Ascending aorta (tissue), 2 donors: ENCODE measurements at regions not wholly inside any gene's neighbourhood (a gene's known extent, or its start where the extent isn't known, plus 50 kb on each side); places are given as distances from the start of the nearest gene placed in this dataset.

ENCODE experiments used
- DNase-seq, 2 donors: peaks; one replicate each; pipeline ENCODE4 v3.0.0-alpha.2; 2019; ENCODE audit warnings: low spot score in 2 of 2
- H3K27ac ChIP-seq, 2 donors: fragments of 200-600 bp; sonication (generic); one replicate each; pipeline ENCODE4 v1.5.1; 2016 to 2017; ENCODE audit warnings: mild to moderate bottlenecking in 1 of 2
- H3K27me3 ChIP-seq: fragments of 200-600 bp; sonication (generic); one replicate; pipeline ENCODE4 v1.5.1; 2017
- H3K36me3 ChIP-seq, 2 donors: fragments of 200-600 bp; sonication (generic); one replicate each; pipeline ENCODE4 v1.5.1; 2016
- H3K4me1 ChIP-seq, 2 donors: fragments of 200-600 bp; sonication (generic); one replicate each; pipeline ENCODE4 v1.5.1; 2016 to 2017; ENCODE audit warnings: mild to moderate bottlenecking in 1 of 2
- H3K4me3 ChIP-seq, 2 donors: fragments of 200-600 bp; sonication (generic); one replicate each; pipeline ENCODE4 v1.5.1; 2016 to 2017; ENCODE audit warnings: mild to moderate bottlenecking in 1 of 2
- H3K9me3 ChIP-seq, 2 donors: fragments of 200-600 bp; sonication (generic); one replicate each; pipeline ENCODE4 v1.5.1; 2016
- CTCF ChIP-seq, 3 experiments: fragments of 200-600 bp in 2 of 3; fragments of 450-650 bp in 1 of 3; sonication (generic) in 2 of 3; IDR thresholded peaks; one replicate each; pipeline ENCODE4 v1.5.1; 2016 to 2019; ENCODE audit warnings: antibody characterized with exemption in 3 of 3, mild to moderate bottlenecking in 1 of 3, moderate library complexity in 1 of 3
- intact Hi-C: fragments of 100-400 bp; cut with DNase I; formaldehyde crosslinking; loops from one replicate; pipeline ENCODE4 v1.15.1; 2023

GRCh38 chr7:20064974-20065862, 152.0 kb downstream of the MACC1 start:
- H3K27me3 ChIP-seq = no peaks in the 10 kb centered on the region
- H3K27ac ChIP-seq = no peak overlapping the region
- H3K4me1 ChIP-seq = no peaks in the 10 kb centered on the region
- H3K36me3 ChIP-seq = no peaks in the 10 kb centered on the region
- H3K4me3 ChIP-seq = no peak overlapping the region
- no peak for TF ChIP-seq CTCF (IDR thresholded peaks at IDR 0.05)
- intact Hi-C loops = no loop called here
- DNase-seq = no peak
- peaks cover 0 to 9% of the 10 kb centered on the region in 2 donors for H3K9me3 ChIP-seq

GRCh38 chr7:20064181-20064970, 152.8 kb downstream of the MACC1 start:
- no peaks in the 10 kb centered on the region for H3K36me3 ChIP-seq
- no peak for DNase-seq
- no peak overlapping the region for H3K27ac ChIP-seq
- intact Hi-C loops = no loop called here
- H3K4me1 ChIP-seq = no peaks in the 10 kb centered on the region
- no peak for TF ChIP-seq CTCF (IDR thresholded peaks at IDR 0.05)
- no peaks in the 10 kb centered on the region for H3K27me3 ChIP-seq
- no peak overlapping the region for H3K4me3 ChIP-seq
- peaks cover 0 to 9% of the 10 kb centered on the region in 2 donors for H3K9me3 ChIP-seq

GRCh38 chr7:20063644-20064043, 153.5 kb downstream of the MACC1 start:
- intact Hi-C loops = no loop called here
- Histone ChIP-seq H3K9me3 (peaks cover 0 to 9% of the 10 kb centered on the region in 2 donors), H3K27me3 (no peaks in the 10 kb centered on the region), H3K4me3 (no peak overlapping the region), H3K36me3 (no peaks in the 10 kb centered on the region), H3K4me1 (no peaks in the 10 kb centered on the region), H3K27ac (no peak overlapping the region)
- DNase-seq = no peak
- TF ChIP-seq CTCF (IDR thresholded peaks at IDR 0.05) = no peak

GRCh38 chr7:20062932-20063331, 154.3 kb downstream of the MACC1 start:
- Histone ChIP-seq H3K4me3 (no peak overlapping the region), H3K4me1 (no peaks in the 10 kb centered on the region), H3K9me3 (peaks cover 0 to 9% of the 10 kb centered on the region in 2 donors), H3K36me3 (no peaks in the 10 kb centered on the region), H3K27ac (no peak overlapping the region), H3K27me3 (no peaks in the 10 kb centered on the region)
- no peak for DNase-seq
- no peak for TF ChIP-seq CTCF (IDR thresholded peaks at IDR 0.05)
- intact Hi-C loops = no loop called here

- DNase-seq = no peak
- Histone ChIP-seq H3K27me3 (no peaks in the 10 kb centered on the region), H3K4me1 (no peaks in the 10 kb centered on the region), H3K36me3 (no peaks in the 10 kb centered on the region), H3K9me3 (no peaks in the 10 kb centered on the region), H3K27ac (no peak overlapping the region), H3K4me3 (no peak overlapping the region)
- TF ChIP-seq CTCF (IDR thresholded peaks at IDR 0.05) = no peak
- intact Hi-C loops = no loop called here
These were observed 163.7 kb downstream of the MACC1 start for GRCh38 chr7:20053334-20054104.
